HG02938 (cell line): ENCODE measurements at regions not wholly inside any gene's neighbourhood (a gene's known extent, or its start where the extent isn't known, plus 50 kb on each side); places are given as distances from the start of the nearest gene placed in this dataset.
A peak's percentile ranks its signal among the peaks of the same experiment; 100 is the strongest.

Source experiments
- ATAC-seq: cut with Tn5 transposase; IDR thresholded peaks from one replicate; pipeline ENCODE4 v1.9.1; 2021; ENCODE audit warnings: mild to moderate bottlenecking, moderate library complexity; ENCODE audit not compliant: unreplicated experiment

GRCh38 chr12:41983394-41983793 is 161.3 kb downstream of the GXYLT1 start:
- no peak for ATAC-seq

GRCh38 chr12:41981758-41982157 is 162.9 kb downstream of the GXYLT1 start:
- ATAC-seq = no peak

GRCh38 chr12:41981013-41981412 is 163.7 kb downstream of the GXYLT1 start:
- no peak for ATAC-seq

DNA sequence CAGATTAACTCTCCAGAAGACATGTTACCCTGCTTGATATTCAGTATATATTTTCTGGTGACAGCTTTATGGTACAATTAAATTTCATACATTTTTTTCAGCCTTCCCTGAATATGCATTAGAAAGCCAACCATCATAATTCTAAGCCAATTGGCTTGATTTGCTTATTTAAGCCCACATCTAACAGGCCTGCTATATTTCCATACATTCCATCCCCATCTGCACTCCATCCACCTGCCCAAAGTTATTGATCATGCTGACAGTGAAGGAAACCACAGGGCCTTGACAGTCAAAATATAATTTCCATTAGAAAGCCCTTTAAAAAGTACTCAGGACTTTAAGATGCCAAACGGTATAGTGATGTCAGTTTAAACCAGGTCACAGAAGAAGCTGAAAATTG is 164.3 kb downstream of the GXYLT1 start:
- ATAC-seq = no peak

GRCh38 chr12:41979574-41979973 is 165.1 kb downstream of the GXYLT1 start:
- ATAC-seq = no peak

GRCh38 chr12:41972598-41972997 is 172.1 kb downstream of the GXYLT1 start:
- no peak for ATAC-seq

- no peak for ATAC-seq
Measured at GRCh38 chr12:41972196-41972595, 172.5 kb downstream of the GXYLT1 start.

DNA sequence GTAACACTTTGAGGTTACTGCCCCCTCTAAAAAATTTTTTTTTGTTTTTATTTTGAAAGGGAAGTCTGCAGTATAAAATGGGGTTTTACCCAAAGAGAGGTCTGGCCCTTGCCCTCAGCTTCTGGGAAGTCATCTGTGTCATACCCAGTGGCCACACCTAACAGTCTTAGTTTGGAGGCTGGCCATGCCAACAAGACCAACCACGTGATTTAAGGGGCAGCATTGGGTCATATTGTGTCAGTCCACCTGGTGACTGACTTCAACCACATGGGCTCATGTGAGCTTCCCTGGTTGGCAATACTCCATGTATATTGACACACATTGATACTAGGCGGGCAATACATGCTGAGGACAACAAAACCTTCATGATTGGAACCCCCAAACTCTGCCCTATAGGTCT is 173.9 kb downstream of the GXYLT1 start:
- ATAC-seq = no peak

DNA sequence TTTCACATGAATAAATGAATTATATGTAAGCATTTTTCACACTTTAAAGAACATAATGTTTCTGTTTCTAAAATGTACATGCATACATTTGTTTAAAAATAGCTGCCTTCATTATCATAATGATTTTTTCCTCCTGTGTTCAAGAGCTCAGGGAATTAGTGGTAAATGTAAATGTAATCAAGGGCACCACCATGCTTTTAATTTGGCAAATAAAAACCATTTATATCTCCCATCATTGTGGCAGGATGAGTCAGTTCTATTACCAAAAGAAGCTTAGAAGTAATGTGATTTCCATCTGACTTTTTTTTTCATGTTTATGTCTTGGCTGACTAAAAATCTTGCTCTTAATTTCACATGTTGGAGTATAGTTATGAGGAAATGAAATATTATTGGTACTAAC is 176.1 kb downstream of the GXYLT1 start:
- no peak for ATAC-seq

DNA sequence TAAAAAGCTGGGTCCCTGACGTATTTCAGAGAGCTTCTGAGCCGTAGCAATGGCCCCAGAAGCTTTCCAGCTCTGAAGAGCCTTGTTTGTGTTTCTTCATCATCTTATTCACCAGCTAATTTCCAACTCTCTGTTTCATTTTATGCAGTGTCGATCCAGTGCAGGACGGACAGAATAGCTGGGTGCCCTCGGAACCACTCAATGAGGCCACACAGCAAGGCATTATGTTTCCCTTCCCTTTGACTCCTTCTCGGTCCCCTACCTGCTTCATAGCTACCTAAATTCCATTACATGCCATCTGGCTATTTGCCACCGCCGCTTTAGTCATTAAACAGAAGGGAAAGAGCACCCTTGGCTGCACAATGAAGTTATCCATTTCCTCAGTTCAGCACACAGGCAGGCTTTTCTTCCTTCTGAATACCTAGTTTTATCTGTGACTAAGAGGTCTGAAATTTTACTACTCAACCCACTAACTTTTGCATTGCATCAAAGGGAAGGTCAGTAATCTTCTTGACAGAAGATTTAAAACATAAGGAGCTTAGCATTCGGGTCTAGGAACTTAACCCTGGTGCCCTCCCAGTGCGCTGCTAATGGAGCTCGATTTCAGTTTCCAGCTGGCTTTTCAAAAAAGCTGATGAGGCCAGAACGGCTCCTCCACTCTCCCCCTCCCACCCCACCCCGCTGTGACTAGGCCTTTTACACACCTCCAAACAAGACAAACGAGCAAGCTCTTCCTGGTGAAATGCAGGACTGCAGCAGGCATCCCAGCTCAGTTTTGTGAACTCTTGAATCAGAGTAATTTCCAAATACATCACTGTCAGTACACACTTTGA is 176.8 kb downstream of the GXYLT1 start:
- ATAC-seq = no peak

- ATAC-seq = no peak
Measured at GRCh38 chr12:41966916-41967315, 177.8 kb downstream of the GXYLT1 start.

GRCh38 chr12:41966001-41966400 is 178.7 kb downstream of the GXYLT1 start:
- ATAC-seq = no peak

- ATAC-seq = no peak
Measured at GRCh38 chr12:41963398-41963797, 181.3 kb downstream of the GXYLT1 start.

- no peak for ATAC-seq
Measured at GRCh38 chr12:41962171-41962572, 182.5 kb downstream of the GXYLT1 start.

- ATAC-seq = no peak
Measured at GRCh38 chr12:41959271-41959670, 185.4 kb downstream of the GXYLT1 start.

- no peak for ATAC-seq
Measured at GRCh38 chr12:41956353-41956752, 188.3 kb downstream of the GXYLT1 start.

GRCh38 chr12:41950455-41950854 is 194.2 kb downstream of the GXYLT1 start:
- ATAC-seq = peak; percentile 67

- ATAC-seq = no peak
Measured at GRCh38 chr12:41946106-41946505, 198.6 kb downstream of the GXYLT1 start.

DNA sequence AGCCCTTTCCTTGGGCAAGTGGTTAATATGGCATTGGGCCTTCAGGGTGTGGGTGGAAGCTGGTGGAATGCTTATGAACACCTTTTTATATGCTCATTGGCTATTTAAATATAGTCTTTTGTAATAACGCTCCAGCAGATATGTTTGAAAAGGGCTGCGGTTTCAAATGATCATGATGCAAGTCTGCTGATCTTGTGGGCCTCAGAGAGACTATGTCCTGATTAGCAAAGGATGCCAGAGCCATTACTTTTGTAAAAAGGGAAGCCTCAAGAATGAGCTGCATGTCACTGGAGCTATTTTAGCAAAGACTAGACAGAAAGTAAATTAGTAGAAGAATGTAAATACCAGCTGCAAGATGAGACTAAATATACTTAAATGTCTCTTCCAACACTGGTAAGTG is 200.5 kb downstream of the GXYLT1 start:
- no peak for ATAC-seq

- no peak for ATAC-seq
Measured at GRCh38 chr12:41943671-41944070, 201.0 kb downstream of the GXYLT1 start.

- no peak for ATAC-seq
Measured at GRCh38 chr12:41942354-41942753, 202.3 kb downstream of the GXYLT1 start.

DNA sequence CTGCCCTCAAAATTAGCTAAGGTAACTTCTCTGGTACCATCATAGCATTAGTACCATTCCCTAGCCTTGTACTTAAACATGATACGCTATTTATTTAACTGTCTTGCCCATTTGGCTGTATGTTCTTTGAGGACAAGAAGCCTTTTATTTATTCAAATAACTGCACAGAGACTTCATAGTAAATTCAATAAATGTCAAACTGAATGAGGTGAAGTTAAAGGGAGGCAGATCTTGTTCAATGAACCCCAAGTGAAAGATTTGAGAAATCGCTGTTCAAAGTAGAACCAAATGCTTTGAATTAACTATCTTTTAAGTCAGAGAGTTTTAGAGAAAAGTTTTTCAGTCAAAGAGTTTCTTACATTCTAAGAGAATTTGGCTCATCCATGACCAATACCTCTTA is 203.6 kb downstream of the GXYLT1 start:
- no peak for ATAC-seq

GRCh38 chr12:41940571-41940970 is 204.1 kb downstream of the GXYLT1 start:
- ATAC-seq = no peak
